GM19467 (cell line): ENCODE measurements at regions not wholly inside any gene's neighbourhood (a gene's known extent, or its start where the extent isn't known, plus 50 kb on each side); places are given as distances from the start of the nearest gene placed in this dataset.

Experiments used
- ATAC-seq: cut with Tn5 transposase; IDR thresholded peaks from one replicate; pipeline ENCODE4 v1.9.1; 2021; ENCODE audit warnings: mild to moderate bottlenecking, moderate library complexity; ENCODE audit not compliant: unreplicated experiment

GRCh38 chr6:132244744-132245143, 156.5 kb downstream of the MOXD1 start:
- ATAC-seq, result no peak

- no peak for ATAC-seq
Measured at GRCh38 chr6:132236744-132237143, 164.5 kb downstream of the MOXD1 start.

GRCh38 chr6:132236281-132236680, 165.0 kb downstream of the MOXD1 start:
- no peak for ATAC-seq

DNA sequence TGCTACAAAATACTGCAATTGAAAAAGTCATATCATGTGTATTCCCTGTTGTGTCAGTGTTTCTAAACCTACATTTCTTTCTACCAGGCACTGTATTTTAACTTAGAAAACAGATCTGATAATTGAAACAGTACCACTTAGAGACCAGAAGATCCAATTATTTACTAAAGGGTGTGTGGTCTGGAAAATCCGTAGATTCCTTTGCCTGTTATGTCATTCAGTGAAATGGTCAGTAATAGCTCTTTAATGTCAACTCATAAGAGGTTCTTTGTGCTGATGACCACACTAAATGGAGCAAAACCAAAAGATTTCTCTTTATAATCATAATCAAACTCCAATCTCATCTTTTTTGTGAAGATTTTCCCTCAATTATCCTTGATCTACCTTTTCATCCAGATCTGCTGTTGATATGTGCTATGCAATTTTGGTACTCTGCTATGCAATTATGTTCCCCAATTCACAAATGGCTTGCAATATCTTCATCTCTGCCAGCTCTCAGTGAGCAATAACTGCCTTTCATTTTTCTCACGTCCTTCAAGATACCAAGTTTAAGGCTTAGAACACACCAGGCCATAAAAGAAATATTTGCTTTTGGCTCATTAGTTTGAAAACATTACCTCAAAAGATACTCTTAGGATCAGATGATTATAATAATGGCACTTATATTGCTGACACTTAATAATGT, 165.5 kb downstream of the MOXD1 start:
- no peak for ATAC-seq

GRCh38 chr6:132234356-132234755, 166.9 kb downstream of the MOXD1 start:
- no peak for ATAC-seq

DNA sequence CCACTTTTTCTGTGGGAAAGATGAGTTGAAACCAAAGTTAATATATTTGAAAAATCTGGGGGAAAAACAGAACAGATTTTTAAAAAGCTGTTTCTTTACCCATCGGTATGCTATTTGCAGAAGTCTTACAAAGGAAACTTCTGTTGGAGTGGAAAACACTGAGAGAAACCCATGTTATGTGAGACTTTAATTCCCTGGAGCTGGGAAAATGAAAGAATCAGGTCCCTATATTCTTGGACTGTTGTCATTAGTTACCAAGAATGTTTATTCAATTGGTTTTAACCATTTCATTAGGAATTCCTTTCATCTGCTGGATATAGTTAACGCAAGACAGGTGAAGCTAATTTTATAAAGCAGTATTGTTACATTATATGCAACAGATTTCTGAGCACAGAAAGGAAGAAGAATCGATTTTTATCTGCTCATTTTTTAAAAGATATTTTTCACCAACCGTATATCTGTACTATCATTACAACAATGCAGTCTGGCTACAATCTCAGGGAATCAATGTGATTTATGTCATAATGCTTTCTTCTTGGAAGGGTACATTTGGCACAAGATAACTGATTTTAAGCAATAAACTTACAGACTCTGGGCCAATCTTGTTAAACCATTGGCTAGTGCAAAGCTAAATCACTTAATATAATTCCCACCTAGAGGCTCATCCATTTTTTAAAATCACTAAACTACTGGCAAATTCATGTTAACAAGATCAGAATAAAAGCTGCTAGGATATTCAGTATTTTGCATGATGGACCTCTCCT, 170.0 kb downstream of the MOXD1 start:
- ATAC-seq, result no peak

DNA sequence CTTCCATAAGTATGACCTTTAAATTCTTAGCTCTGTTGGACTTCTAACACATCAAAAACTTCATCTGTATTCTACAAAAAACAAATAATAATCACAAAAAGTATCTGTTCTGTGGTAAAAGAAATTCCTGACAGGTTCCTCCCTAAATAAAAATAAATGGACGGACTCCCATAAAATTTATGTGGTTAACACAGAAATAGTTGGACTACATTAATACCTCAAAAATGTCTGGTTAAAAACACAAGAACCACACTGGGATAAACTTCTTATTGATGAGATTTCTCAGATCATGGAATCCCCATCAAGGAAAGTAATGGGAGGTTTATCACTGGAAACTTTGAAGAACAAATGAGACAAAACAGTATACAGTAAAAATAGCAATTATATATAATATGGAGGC, 172.4 kb downstream of the MOXD1 start:
- no peak for ATAC-seq

DNA sequence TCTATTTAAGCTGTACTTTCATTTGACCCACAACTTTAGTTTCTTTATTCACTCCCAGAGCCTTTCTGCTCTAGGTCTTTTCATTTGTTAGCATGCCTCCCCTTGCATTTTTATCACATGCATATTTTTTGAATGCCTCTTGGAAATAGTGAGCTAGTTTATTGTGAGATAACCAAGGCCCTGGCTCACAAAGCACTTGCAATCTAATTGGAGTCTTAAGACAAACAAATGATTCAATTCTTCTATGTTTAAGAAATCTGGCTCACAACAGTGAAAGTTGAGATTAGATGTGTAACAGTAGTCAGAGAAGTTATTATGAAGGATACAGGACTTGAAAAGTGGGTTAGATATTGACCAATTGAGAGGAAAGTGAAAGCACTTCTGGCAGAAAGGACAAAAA, 173.4 kb downstream of the MOXD1 start:
- no peak for ATAC-seq

- no peak for ATAC-seq
Measured at GRCh38 chr6:132224943-132225342, 176.3 kb downstream of the MOXD1 start.

GRCh38 chr6:132220800-132221199, 180.5 kb downstream of the MOXD1 start:
- no peak for ATAC-seq

GRCh38 chr6:132219901-132220300, 181.4 kb downstream of the MOXD1 start:
- ATAC-seq, result no peak

DNA sequence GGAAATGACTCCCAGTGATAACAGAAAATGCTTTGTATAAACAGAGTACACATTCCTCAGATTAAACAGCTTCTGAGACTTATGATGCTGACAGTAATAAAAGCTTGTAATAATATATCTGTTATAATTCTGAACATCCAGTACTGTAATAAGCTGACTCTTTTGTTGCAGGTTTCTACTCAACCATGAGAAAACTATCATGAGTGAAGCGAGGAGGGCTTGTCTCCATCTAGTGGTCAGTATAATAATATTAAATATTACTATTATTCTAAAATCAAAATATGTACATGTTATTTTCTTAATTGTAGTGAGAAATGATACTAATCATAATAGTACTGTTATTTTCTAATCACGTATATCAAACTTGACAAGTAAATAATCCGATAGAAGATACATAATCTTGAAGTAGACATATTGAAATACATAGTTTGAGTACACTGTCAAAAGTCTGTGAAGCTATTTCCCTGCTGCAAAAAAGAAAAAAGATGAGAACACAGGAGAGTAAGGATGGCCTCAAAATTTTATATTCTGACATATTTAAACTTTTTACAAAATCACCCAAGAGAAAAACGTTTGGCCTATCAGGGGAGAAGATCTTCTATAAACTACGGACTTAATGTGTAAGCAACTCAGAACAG, 183.1 kb downstream of the MOXD1 start:
- ATAC-seq, result no peak

DNA sequence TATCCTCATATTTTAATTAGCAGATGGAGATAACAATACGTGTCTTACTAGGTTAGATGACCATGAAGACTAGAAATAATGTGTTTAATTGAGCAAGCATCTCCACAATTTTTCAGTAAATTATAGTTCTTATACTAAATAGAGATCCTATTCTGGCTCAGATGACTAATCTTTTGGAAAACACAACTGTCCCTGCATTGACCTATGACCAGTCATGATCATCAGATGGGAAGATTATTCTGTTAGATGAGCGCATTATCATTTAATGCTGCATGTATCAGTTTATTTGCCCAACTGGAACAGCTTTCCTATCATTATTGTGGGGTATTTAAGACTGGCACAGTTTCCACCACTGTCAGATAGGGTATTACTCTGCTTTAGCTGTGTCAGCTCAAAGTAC, 185.5 kb downstream of the MOXD1 start:
- no peak for ATAC-seq

- ATAC-seq, result no peak
Measured at GRCh38 chr6:132214716-132215115, 186.6 kb downstream of the MOXD1 start.

- ATAC-seq, result no peak
Measured at GRCh38 chr6:132213732-132214131, 187.5 kb downstream of the MOXD1 start.

DNA sequence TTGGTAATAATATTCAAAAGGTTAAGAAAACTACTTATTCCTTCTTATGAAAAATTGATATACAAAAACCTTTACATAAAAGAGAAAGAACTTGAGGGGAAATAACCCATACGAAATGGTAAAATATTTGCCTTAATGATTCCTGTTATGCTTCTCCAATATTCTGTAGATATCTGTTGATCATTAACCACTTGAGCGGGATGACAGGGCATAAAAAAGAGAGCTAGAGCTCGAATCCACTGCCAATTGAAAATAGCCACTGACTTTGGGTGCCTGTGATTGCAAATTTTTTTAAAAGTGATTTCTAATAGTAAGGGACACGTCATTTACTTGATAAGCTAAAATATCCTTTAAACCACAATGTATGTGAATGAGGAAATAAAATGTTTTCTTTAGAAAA, 188.1 kb downstream of the MOXD1 start:
- ATAC-seq, result no peak

- no peak for ATAC-seq
Measured at GRCh38 chr6:132210886-132211563, 190.2 kb downstream of the MOXD1 start.

GRCh38 chr6:132209351-132209750, 191.9 kb downstream of the MOXD1 start:
- ATAC-seq, result no peak

DNA sequence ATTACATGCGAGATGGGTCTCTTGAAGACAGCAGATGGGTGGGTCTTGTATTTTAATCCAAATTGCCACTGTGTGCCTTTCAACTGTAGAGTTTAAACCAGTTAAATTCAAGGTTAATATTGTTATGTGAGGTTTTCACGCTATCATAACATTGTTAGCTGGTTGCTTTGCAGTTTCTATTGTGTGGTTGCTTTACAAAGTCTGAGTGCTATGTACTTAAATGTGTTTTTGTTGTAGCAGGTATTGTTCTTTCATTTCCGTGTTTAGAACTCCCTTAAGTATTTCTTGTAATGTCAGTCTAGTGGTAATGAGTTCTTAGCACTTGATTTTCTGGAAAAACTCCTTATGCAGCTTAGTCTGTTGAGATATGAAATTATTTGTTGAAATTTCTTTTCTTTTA, 193.3 kb downstream of the MOXD1 start:
- ATAC-seq, result no peak

DNA sequence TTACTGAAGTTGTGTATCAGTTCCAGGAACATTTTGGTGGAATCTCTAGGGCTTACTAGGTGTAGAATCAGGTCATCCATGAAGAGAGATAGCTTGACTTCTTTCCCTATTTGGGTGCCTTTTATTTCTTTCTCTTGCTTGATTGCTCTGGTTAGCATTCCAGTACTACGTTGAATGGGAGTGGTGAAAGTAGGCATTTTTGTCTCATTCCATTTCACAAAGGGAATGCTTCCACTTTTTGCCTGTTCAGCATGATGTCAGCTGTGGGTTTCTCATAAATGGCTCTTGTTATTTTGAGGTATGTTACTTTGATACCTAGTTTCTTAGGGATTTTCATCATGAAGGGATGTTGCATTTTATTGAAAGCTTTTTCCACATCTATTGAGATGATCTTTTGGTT, 195.3 kb downstream of the MOXD1 start:
- no peak for ATAC-seq

DNA sequence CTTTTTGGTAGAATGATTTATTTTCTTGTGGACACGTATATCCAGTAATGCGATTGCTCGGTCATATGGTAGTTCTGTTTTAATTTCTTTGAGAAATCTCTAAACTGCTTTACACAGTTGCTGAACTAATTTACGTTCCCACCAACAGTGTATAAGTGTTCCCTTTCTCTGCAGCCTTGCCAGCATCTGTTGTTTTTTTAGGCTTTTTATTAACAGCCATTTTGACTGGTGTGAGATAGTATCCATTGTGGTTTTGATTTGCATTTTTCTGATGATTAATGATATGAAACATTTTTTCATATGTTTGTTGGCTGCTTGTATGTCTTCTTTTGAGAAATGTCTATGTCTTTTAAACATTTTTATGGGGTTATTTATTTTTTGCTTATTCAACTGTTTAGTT, 196.7 kb downstream of the MOXD1 start:
- ATAC-seq, result no peak

GRCh38 chr6:132202574-132202973, 198.7 kb downstream of the MOXD1 start:
- no peak for ATAC-seq
